Endothelial cell of umbilical vein (primary cell): ENCODE measurements at regions not wholly inside any gene's neighbourhood (a gene's known extent, or its start where the extent isn't known, plus 50 kb on each side); places are given as distances from the start of the nearest gene placed in this dataset.

Experiments used
- BruUV-seq: library from RNA; stranded (reverse); fragments of 400-500 nt; replicated peaks from 2 replicates; lab custom pipeline; 2021; lab: Mats Ljungman, UMichigan
- CTCF ChIA-PET: fragments of 300-600, 350-600 bp; sonication (Branson Sonifier 250); formaldehyde crosslinking; loops from one replicate; lab custom pipeline; 2021; ENCODE audit warnings: antibody characterized with exemption, inconsistent platforms; lab: Charles Lee
- POLR2A ChIA-PET: fragments of 300-600, 350-600 bp; sonication (Branson Sonifier 250); formaldehyde crosslinking; loops from one replicate; lab custom pipeline; 2021; ENCODE audit warnings: antibody characterized with exemption, inconsistent platforms; lab: Charles Lee
- DNase-seq: peaks from one replicate; pipeline ENCODE4 v3.0.0-alpha.2; 2011; ENCODE audit warnings: low read depth, low spot score
- FAIRE-seq: peaks from 2 replicates; lab custom pipeline; 2011; peaks lifted over from hg19 to GRCh38; lab: Jason Lieb, UNC
- H2AFZ ChIP-seq: 2 replicates; pipeline ENCODE4 v1.6.0; 2012; ENCODE audit warnings: low read depth, low read length, control low read depth, inconsistent platforms
- H3K27ac ChIP-seq: 2 replicates; pipeline ENCODE4 v1.5.1; 2011; ENCODE audit warnings: low read depth, mild to moderate bottlenecking, control low read depth, low read length, moderate library complexity; ENCODE audit not compliant: insufficient read depth
- H3K27me3 ChIP-seq, 2 experiments: 2 replicates each; pipeline versions ENCODE4 v1.6.0 to v1.6.1; 2011; ENCODE audit warnings: low read length in 2 of 2, mixed read lengths in 1 of 2; ENCODE audit not compliant: control insufficient read depth in 2 of 2, insufficient read depth in 2 of 2
- H3K36me3 ChIP-seq, 2 experiments: 2 replicates in 1 of 2; 3 replicates in 1 of 2; pipeline ENCODE4 v1.5.1; 2011; ENCODE audit warnings: low read length in 2 of 2, mild to moderate bottlenecking in 1 of 2, moderate library complexity in 1 of 2; ENCODE audit not compliant: control insufficient read depth in 2 of 2, insufficient read depth in 2 of 2; ENCODE audit errors: extremely low read depth in 1 of 2
- H3K4me1 ChIP-seq: 3 replicates; pipeline ENCODE4 v1.5.1; 2011; ENCODE audit warnings: mild to moderate bottlenecking, low read length; ENCODE audit not compliant: control insufficient read depth, insufficient read depth; ENCODE audit errors: extremely low read depth
- H3K4me2 ChIP-seq: 2 replicates; pipeline ENCODE4 v1.6.1; 2011; ENCODE audit warnings: low read length, control low read depth, mixed read lengths; ENCODE audit not compliant: insufficient read depth
- H3K4me3 ChIP-seq, 3 experiments: fragments of 200-600 bp in 1 of 3; sonication (generic), shearing (Covaris generic) in 1 of 3; replicated peaks in 1 of 3; 2 replicates each; pipeline ENCODE4 v1.5.1; 2011 to 2016; ENCODE audit warnings: control low read depth in 3 of 3, low read length in 3 of 3, mild to moderate bottlenecking in 2 of 3, inconsistent platforms in 1 of 3, low read depth in 1 of 3, moderate library complexity in 1 of 3; ENCODE audit not compliant: insufficient read depth in 1 of 3
- H3K79me2 ChIP-seq: 2 replicates; pipeline ENCODE4 v1.6.0; 2012; ENCODE audit warnings: low read length, inconsistent platforms; ENCODE audit not compliant: control insufficient read depth, insufficient read depth
- H3K9ac ChIP-seq: replicated peaks from 2 replicates; pipeline ENCODE3; 2011; ENCODE audit warnings: low read length, control low read depth; ENCODE audit not compliant: insufficient read depth; ENCODE audit errors: extremely low read depth
- H3K9me1 ChIP-seq: replicated peaks from 3 replicates; pipeline ENCODE4 v1.6.0; 2011; ENCODE audit warnings: mild to moderate bottlenecking, low read length; ENCODE audit not compliant: control insufficient read depth, insufficient read depth; ENCODE audit errors: extremely low read depth
- H3K9me3 ChIP-seq: replicated peaks from 2 replicates; pipeline ENCODE4 v1.5.1; 2012; ENCODE audit warnings: low read length, inconsistent platforms; ENCODE audit not compliant: control insufficient read depth, insufficient read depth
- H4K20me1 ChIP-seq: replicated peaks from 2 replicates; pipeline ENCODE3; 2011; ENCODE audit warnings: mild to moderate bottlenecking, low read length; ENCODE audit not compliant: control insufficient read depth, insufficient read depth; ENCODE audit errors: extremely low read depth
- CTCF ChIP-seq, 2 donors: IDR thresholded peaks; 1 replicate in 1 of 2; 2 replicates in 1 of 2; pipeline ENCODE4 v1.5.1; 2011; ENCODE audit warnings: low read length in 2 of 2, mild to moderate bottlenecking in 2 of 2, moderate library complexity in 2 of 2, control low read depth in 1 of 2, inconsistent platforms in 1 of 2, low read depth in 1 of 2; ENCODE audit not compliant: insufficient read depth in 1 of 2; ENCODE audit errors: extremely low read depth in 1 of 2
- EZH2 ChIP-seq: IDR thresholded peaks from 2 replicates; pipeline ENCODE4 v1.6.1; 2012; ENCODE audit warnings: borderline replicate concordance, low read depth, mild to moderate bottlenecking, moderate library complexity, low read length, inconsistent platforms; ENCODE audit not compliant: severe bottlenecking
- FOS ChIP-seq: IDR thresholded peaks from 2 replicates; pipeline ENCODE4 v1.6.1; 2011; ENCODE audit warnings: mild to moderate bottlenecking, low read length, moderate library complexity, borderline replicate concordance; ENCODE audit not compliant: insufficient read depth
- GATA2 ChIP-seq: IDR thresholded peaks from 2 replicates; pipeline ENCODE4 v1.7.0; 2011; ENCODE audit warnings: low read depth, mild to moderate bottlenecking, moderate library complexity, mixed read lengths, low read length; ENCODE audit not compliant: insufficient read length, insufficient read depth
- JUN ChIP-seq: IDR thresholded peaks from 2 replicates; pipeline ENCODE4 v1.6.1; 2011; ENCODE audit warnings: borderline replicate concordance, low read depth; ENCODE audit not compliant: insufficient read length, insufficient read depth
- MAX ChIP-seq: IDR thresholded peaks from 2 replicates; pipeline ENCODE4 v1.6.1; 2011; ENCODE audit not compliant: insufficient read depth, insufficient read length
- MYC ChIP-seq: IDR thresholded peaks from one replicate; pipeline ENCODE4 v1.6.1; 2011; ENCODE audit warnings: mild to moderate bottlenecking, low read depth, low read length
- POLR2A ChIP-seq: IDR thresholded peaks from 2 replicates; pipeline ENCODE4 v1.6.1; 2012; ENCODE audit warnings: low read depth, mild to moderate bottlenecking, control low read depth, low read length
- POLR2AphosphoS5 ChIP-seq: IDR thresholded peaks from 2 replicates; pipeline ENCODE4 v1.6.1; 2012; ENCODE audit warnings: low read depth, mild to moderate bottlenecking, control low read depth, low read length, moderate library complexity; ENCODE audit not compliant: insufficient read depth
- dilution Hi-C: fragments of 300-500 bp; cut with MboI; formaldehyde crosslinking; loops from one replicate; pipeline ENCODE4 v1.15.0; 2019; ENCODE audit warnings: low sequenced_read_pairs; ENCODE audit not compliant: extremely low pct_ligation_motif_present
- intact Hi-C: fragments of 100-400 bp; cut with micrococcal nuclease; formaldehyde crosslinking; loops from one replicate; pipeline ENCODE4 v1.10.0; 2022

- Histone ChIP-seq H3K9ac (no peak overlapping the region), H2AFZ (no peak overlapping the region), H3K79me2 (no peaks in the 10 kb centered on the region), H3K36me3 (no peaks in the 10 kb centered on the region), H3K9me1 (no peaks in the 10 kb centered on the region), H3K27ac (no peak overlapping the region), H3K4me2 (no peak overlapping the region), H3K9me3 (no peaks in the 10 kb centered on the region), H4K20me1 (no peaks in the 10 kb centered on the region), H3K4me1 (peaks cover 5% of the 10 kb centered on the region), H3K4me3 (no peak overlapping the region), H3K27me3 (no peaks in the 10 kb centered on the region)
- CTCF ChIA-PET: no interaction called here
- DNase-seq (no peak), FAIRE-seq (no peak)
- POLR2A ChIA-PET: no interaction called here
- no TSS peak for BruUV-seq
- dilution Hi-C loops: no loop called here
- intact Hi-C loops: loop anchor here (5.0 kb wide), 1 partner anchor 535 kb away; no protein-coding TSS in a partner anchor
- TF ChIP-seq POLR2AphosphoS5: no peak
- TF ChIP-seq MAX: no peak
- TF ChIP-seq POLR2A: no peak
- TF ChIP-seq JUN: no peak
- no peak for TF ChIP-seq EZH2
These were observed 682.0 kb downstream of the IRS1 start for GRCh38 chr2:226117510-226118065.

- intact Hi-C loops: loop anchor here (5.0 kb wide), 1 partner anchor 536 kb away; no protein-coding TSS in a partner anchor
- Histone ChIP-seq H3K4me3 (no peak overlapping the region), H4K20me1 (no peaks in the 10 kb centered on the region), H3K79me2 (no peaks in the 10 kb centered on the region), H3K4me1 (peaks cover 5% of the 10 kb centered on the region), H3K36me3 (no peaks in the 10 kb centered on the region), H3K4me2 (no peak overlapping the region), H3K9me1 (no peaks in the 10 kb centered on the region), H3K27me3 (no peaks in the 10 kb centered on the region), H2AFZ (no peak overlapping the region), H3K9ac (no peak overlapping the region), H3K9me3 (no peaks in the 10 kb centered on the region), H3K27ac (no peak overlapping the region)
- CTCF ChIA-PET: no interaction called here
- FAIRE-seq (no peak), DNase-seq (no peak)
- BruUV-seq: no TSS peak
- TF ChIP-seq GATA2 (no peak), JUN (no peak), CTCF (IDR thresholded peaks at IDR 0.05; ENCODE audit: extremely low read depth in 1 of 2, insufficient read depth in 1 of 2, low read depth in 1 of 2, low read length in 2 of 2) (no peak), MYC (no peak), MAX (no peak), POLR2AphosphoS5 (no peak), POLR2A (no peak), EZH2 (no peak), FOS (no peak)
- POLR2A ChIA-PET: no interaction called here
- dilution Hi-C loops: no loop called here
These were observed 683.3 kb downstream of the IRS1 start for GRCh38 chr2:226116346-226116745.
